HG02623 (cell line): ENCODE measurements at regions not wholly inside any gene's neighbourhood (a gene's known extent, or its start where the extent isn't known, plus 50 kb on each side); places are given as distances from the start of the nearest gene placed in this dataset.

ENCODE experiments used
- ATAC-seq: cut with Tn5 transposase; IDR thresholded peaks from one replicate; pipeline ENCODE4 v1.9.1; 2021; ENCODE audit warnings: moderate library complexity; ENCODE audit not compliant: unreplicated experiment

DNA sequence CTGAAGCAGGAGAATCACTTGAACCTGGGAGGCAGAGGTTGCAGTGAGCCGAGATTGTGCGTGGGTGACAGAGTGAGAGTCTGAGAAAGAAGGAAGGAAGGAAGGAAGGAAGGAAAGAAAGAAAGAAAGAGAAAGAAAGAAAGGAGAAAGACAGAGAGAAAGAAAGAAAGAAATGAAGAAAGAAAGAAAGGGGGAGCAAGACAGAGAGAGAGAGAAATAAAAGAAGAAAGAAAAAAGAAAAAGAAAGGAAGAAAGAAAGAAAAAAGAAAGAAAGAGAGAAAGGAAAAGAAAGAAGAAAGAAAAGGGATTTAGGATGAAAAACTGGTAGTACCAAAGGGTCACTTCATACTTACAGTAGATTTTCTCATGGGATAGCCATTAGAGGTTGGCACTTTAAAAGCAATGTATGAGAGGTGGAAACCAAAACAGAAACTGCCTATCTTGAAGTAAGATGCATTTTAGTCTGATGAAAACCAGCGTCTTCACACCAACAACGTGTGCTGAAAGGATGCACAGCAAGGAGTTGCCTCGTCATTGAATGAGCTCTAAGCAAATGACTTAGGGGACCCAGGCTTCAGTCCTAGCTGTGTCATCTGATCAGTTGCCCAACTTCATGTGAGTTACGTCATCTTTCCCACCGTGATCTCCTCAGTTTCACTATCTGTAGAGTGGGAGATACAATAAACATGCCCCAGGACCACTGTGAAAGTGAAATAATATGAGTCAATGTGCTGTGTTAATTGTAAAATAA is 133.9 kb upstream of the NEDD9 start:
- peak; percentile 54 for ATAC-seq

DNA sequence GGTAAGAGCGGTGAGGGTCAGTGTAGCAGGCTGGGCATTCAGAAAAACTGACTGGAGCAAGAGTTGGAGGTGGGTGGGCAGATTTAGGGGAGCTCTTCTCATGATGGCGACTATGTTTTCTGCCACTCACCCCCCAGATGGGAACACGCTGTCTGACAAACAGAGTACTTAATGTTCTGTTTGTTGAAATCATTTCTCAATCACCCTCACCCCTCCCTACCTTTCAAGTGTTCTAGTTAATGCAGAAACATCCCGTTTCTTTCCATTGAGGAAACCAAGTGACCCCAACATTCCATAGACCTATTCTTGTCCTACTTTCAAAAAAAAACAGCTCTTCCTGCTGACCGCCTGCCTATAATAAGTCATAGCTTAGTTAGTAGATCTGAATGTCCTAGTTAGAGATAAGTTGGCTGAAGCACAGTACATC is 132.5 kb upstream of the NEDD9 start:
- no peak for ATAC-seq

DNA sequence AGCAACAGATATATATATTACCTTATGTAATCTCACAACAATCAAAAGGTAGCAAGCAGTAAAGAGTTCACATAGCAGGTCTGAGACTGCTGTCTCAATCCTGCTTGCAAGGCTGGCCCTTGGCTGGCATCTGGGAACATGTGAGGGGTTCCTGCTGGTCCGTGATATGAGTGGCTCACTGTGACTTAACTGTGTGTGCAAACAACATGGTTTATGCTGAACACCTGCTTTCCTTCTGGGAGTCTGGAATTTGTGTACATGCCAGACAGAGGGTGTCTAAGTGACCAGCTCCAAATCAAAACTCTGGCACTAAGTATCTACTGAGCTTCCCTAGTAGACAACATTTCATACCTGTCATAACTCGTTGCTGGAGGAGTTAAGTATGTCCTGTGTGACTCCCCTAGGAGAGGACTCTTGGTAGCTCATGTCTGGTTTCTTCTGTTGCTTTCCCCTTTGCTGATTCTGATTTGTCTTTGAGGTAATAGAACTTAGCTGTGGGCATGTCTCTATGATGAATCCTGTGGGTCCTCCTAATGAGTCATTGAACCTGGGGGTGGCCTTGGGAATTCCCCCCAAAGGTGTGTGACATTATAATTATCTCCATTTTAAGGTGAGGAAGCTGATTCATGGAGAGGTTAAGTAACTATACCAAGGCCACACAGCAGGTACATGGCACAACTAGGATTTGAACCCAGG is 131.6 kb upstream of the NEDD9 start:
- ATAC-seq = no peak

DNA sequence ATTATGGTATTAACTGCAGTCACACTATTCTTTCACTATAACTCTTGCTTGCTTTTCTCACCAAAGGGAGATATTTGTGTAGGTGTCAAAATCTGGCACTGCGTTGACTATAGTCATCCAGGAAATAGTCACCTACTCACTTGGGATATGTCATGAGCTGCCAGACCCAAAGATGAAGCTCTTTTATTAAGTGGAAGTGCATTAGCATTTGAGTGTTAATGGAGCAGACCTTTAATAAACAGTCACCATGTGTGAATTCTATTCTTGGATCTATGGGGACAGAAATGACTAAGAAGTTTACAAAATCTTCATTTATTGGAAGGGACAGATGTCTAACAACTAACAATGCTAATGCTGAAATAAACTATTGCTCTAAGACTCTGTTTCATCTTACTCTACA is 130.1 kb upstream of the NEDD9 start:
- ATAC-seq = no peak

DNA sequence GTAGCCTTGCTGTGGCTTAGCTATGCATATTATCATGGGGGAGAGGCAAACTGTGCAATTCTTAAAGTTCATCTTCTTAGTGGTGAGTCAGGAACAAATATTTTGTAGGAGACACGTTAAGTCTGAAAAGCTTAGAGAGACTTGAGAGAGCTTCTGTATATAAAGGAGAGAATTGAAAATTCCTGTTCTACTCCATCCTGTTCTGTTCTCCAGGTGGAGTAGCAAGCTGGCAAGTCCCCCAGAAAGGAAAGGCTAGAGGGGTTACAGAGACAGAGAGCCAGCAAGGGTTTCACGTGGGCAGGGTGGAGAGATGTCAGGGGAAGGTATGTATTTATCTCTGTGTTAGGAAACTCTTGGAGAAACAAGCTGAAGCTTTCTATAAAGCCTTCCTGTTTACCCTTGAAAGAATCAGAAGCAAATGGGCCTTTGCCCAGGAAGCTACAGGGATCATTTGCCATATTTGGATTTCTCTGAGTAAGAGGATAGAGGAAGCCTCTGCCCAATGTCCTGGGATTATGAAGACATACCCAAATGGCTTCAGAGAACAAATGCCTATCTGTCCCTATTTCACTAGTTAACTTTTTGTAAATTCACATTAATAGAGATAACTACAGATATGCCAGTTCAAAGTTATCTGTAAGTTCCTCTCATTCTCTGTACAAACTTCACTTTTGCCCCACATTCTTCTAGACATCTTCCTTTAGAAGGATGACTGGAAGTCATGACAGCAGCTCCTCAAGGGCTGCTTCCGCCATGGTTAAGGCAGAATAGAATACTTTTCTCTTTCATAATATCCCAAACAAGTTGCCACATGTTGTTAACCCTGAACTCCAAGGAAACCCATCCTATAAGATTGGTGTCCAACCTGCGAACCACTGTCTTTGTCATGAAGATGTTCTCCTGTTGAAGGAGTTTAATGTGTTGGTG is 126.7 kb upstream of the NEDD9 start:
- ATAC-seq = no peak

DNA sequence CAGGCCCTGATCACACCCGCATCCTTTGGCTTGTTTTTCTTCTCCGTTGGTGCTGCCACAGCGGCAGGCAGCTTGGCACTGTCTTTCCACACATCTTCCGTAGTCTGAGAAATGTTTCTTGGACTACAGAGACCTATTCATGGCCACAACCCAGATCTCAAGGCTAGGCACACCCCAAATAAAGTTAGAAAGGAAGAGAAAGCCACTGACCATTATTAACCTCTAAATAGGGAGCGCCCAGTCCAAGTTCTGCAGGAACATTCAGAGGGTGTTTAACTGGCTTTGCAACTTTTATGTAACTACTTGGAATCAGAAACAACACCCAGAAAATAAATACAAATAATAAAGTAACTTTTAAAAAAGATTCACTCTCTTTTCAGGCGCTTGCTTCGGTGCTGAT is 124.8 kb upstream of the NEDD9 start:
- ATAC-seq = no peak

DNA sequence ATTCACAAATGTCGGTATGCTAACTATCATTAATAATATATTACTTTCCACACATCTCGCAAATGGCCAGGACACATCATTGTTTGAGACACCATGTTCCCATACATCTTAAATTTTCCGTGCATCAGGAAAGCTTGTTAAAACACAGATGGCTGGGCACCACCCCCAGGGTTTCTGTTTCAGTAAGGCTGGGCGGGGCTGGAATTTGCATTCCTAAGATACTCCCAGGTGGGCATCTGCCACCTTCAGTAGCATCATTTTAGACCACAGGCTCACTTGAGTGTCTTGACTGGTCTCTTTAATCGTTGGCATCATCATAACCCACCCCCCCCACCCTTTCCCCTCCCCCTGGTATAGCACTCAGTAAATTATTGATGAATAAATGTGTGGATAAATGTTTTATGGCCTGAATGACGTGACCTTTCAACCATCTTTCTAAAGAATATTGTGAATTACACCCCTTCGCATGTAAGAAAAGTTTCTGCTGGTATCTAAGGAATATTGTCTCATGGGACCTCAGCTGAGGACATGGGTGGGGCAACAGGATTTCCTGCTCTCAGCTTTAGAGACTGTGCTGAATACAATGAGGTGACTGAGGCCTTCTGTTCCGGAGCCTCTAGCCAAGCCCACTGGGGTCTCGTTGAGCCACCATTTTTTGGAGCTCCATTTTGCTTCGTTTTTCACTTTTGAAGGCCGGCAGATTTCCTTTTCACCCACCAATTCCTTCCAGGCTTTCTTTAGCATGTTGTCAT is 124.1 kb upstream of the NEDD9 start:
- no peak for ATAC-seq

DNA sequence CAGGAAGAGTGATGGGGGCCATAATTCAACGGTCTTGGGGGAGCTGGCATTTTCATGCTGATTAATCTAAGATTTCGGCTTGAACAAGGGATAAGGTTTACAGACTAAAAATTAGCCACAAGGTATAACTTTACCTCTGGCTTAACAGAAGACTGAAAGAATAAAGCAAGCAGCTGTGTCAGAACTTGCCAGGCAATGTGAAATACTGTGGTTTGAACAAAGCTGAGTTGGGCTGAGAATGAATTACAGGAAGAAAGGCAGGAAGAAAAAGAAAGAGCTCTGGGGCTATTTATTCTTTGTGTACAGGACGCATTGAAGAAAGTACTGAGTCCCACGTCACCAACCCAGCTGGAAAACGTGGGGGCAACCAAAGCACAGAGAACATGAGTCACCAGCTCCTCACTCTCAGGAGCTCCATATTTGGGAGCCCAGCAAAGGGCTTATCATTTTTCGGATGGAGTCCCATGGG is 121.5 kb upstream of the NEDD9 start:
- ATAC-seq = peak; percentile 60

DNA sequence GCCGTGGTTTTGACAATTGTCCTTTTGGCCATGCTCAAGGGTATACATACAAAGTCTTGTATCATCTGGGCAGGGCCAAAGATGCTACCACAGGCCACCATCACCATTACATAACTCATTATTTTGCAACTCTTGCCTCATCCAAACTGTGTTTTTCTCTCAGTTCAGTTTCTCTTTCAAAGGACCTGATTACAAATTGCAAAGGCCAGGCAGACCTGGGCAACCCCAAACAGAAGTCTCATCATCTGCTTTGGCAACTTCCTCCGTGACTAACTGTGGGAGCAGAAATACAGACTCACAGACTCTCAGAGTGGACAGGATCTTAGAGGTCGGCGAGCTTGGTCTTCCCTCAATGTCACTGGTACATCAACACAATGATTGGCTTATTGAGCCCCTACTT is 117.8 kb upstream of the NEDD9 start:
- ATAC-seq = no peak

DNA sequence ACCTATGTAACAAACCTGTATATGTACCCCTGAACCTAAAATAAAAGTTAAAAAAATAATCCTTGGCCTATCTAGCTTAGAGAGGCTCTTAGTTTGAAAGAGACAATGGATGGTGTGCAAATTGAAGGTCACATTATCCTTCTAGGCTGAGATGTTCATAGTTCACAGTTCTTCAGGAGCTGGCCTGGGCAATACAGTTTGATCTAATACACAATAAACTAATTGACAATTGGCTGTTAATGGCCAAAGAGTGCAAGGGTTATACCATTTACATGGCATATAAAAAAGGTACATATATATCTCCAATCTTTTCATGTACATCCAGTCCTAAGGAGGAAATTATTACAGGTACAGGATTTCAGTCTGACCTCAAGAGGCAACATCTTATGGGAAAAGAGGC is 117.4 kb upstream of the NEDD9 start:
- no peak for ATAC-seq

DNA sequence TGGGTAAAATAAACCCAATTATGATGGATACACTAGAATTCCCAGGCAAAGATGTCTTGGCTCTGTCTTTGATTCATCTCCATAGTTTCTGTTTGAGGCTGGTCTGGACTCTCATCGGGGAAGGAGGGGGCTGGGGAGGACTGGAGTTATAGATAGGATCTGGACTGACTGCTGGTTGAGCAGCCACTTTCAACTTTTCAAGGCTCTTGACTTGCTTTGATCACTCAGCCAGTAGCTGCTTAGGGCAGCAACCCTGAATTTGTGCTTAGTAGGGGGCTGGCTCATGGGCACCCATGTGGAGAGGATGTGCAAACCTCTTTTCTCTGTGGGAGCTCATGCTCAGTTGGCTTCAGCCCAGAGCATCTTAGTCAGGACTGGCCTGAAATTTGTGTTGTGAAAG is 114.0 kb upstream of the NEDD9 start:
- no peak for ATAC-seq

DNA sequence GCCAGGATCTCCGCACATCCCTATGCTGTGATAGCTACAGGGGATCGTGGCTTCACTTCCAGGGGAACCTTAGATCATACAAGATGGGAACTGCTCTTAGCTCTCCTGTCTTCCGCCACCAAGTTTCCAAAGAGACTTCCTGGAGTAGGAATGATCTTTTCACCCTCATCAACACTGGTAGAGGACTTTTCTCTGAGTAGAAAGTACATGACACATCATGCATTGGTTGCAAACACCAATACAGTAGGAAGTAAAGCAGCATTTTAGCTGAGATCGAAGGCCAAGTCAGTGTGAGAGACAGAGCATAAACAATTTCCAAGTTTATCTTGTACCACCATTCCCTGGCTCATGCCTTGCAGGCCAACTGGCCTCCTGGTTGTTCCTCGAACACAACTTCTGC is 113.1 kb upstream of the NEDD9 start:
- no peak for ATAC-seq

DNA sequence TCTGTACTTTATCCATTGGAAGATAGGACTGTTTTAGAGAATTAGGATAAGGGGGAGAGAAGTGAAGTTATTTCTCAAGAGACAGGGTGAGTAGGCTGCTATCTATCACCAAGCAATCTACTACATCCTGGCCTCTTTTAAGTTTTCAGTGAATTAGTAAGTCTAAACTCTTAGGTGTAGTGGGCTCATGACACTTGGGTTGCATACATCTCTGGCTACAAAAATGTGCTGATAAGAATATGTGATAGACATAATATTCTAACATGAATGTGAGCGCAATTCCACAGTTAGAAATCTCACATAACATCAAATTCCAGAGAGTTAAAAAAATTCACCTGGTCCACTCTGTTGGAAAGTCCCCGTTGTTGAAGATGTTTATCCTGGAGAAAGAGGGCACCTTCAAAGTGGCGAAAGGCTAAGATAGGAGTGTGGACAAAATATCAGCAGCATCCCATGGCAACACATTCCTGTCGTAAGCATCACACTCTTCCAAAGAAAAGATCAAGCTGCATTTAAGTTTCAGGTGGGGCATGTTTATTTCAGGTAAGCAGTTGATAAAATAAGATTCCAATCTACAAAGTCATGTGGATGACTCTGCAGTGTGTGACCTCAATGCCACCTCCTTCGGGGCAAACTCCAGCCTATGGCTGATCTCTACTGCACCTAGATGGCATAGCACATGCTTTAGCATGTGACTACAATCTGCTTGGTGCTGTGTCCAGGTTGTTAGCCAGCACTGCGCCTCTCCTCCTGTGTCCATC is 111.7 kb upstream of the NEDD9 start:
- ATAC-seq = no peak

DNA sequence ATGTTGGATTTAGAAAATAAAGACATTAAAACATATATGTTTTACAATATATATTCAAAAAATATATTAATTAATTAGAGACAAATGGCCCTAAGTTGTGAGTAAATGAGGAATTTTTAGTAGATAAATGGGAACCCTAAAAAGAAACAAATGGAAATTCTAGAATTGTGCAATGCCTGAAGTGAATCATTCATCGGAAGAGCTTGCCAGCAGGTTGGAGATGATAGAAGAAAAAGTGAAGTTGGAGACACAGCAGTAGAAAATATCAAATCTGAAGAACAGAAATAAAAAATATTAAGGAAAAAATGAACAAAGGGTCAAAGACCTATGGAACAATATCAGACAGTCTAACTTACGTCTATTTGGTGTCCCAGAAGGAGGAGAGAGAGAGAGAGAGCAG is 109.4 kb upstream of the NEDD9 start:
- no peak for ATAC-seq

DNA sequence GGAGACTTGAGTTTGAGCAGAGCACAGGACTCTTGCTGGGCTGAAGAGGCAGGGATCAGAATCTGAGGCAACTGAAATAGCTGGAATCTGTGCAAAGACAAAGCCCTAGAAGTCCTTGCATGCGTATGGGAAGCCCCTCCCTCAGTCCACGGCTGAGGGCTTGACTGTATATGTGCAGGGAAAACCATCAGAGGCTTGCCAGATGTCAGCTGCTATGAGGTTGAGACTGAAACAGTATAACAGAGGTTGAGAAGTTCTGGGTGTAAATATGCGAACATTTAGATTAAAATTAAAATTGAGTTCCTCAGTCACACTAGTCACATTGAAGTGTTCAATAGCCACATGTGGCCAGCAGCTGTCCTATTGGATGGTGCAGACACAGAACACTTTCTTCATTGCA is 108.8 kb upstream of the NEDD9 start:
- ATAC-seq = no peak

DNA sequence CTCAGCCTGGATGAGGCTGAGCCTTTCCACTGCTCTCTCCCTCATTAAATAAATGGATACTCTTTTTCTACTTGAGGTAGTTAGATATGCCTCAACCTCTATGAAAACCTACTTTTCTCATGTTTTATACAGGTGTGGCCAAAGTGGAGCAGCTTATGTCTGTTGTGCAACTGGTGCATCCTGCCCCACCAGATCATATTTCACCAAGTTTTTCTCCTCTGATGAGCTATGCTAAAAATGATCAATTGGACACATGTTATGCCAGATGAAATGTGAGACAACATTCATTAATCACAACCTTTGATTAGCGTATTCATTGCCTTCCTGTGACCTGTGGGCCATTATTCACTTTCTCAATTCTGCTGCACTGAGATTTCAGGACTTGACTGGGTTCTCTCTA is 106.9 kb upstream of the NEDD9 start:
- ATAC-seq = no peak

DNA sequence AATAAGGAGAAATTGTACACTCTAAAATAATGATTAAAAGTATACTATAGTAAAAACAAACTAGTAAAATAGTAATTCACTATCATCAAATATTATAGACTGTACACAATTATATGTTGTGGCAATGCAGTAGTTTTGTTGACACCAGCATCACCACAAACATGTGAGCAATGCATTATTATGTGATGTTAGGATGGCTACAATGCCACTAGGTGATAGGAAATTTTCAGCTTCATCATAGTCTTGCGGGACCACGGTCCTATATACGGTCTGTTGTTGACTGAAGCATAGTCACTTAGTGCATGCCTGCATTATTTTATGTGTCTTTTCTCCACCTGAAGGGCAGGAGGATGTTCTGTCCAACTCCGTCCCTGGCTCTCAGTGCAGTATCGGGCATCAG is 104.8 kb upstream of the NEDD9 start:
- ATAC-seq = no peak

DNA sequence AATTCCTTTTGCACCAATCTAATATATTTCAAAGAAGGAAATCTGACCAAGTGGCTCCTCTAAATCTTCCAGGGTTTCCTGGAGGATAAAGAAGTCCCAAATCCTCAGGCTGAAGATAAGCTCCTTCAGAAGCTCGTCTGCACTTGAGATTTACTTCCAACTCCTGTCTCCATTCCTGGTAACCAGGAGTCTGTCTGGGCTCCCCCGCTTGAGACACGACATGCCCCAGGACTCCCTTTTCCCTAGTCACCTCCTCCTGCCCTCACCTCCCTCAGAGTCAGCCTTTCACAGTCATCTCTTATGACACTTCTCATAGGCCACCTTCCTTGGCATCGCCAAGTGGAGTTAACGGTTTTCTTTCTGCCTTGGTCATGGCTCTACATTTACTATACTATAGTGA is 103.4 kb upstream of the NEDD9 start:
- no peak for ATAC-seq

DNA sequence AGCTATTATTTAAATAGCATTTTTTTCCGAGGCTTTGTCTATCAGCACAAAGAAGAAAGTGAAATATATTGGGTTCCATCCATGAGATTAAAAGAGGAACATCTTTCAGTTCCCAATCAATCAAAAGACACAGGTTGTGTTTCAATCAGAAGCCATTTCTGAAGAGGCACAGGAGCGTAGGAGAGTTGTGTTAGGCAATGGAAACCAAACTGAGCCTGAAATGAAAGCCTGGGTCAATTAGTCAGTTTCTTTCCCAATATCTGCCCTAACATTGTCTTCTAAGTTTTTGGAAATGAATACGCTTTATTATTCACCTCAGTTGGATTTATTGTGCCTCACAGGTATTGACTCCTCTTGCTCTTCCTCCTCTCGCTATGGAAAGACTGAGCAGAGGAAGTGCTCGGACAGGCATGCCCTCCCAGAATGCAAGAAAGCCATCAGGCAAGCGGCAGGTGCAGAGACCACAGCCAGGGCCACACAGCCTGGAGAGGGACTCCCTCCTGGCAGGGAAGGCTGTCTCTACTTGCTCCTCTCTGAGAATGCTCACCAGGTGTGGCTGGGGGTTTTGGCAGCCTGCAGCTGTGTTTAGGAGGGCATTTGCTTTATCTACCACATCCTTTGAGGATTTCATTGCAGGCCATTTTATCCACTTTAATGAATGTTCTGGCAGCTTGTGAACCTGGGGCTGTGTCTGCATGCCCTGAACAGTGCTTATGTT is 100.8 kb upstream of the NEDD9 start:
- peak; percentile 49 for ATAC-seq
